HG03108 (cell line): ENCODE measurements at regions not wholly inside any gene's neighbourhood (a gene's known extent, or its start where the extent isn't known, plus 50 kb on each side); places are given as distances from the start of the nearest gene placed in this dataset.
"Not testable (repeated sequence)": the region's sequence is repeated elsewhere in the genome, so short reads cannot be mapped to it uniquely, and the experiment has no call there.

Experiments used
- ATAC-seq: cut with Tn5 transposase; IDR thresholded peaks from one replicate; pipeline ENCODE4 v1.9.1; 2021; ENCODE audit warnings: moderate library complexity; ENCODE audit not compliant: unreplicated experiment

- no peak for ATAC-seq
Measured at GRCh38 chr13:76314495-76314894, 571.7 kb downstream of the KCTD12 start.

GRCh38 chr13:76307142-76307541, 579.1 kb downstream of the KCTD12 start:
- ATAC-seq: no peak

- ATAC-seq: no peak
Measured at GRCh38 chr13:76300688-76301087, 585.5 kb downstream of the KCTD12 start.

GRCh38 chr13:76297331-76297730, 588.9 kb downstream of the KCTD12 start:
- no peak for ATAC-seq

GRCh38 chr13:76296751-76297150, 589.5 kb downstream of the KCTD12 start:
- no peak for ATAC-seq

GRCh38 chr13:76295020-76295419, 591.2 kb downstream of the KCTD12 start:
- ATAC-seq: not testable (repeated sequence)

- no peak for ATAC-seq
Measured at GRCh38 chr13:76293751-76294150, 592.5 kb downstream of the KCTD12 start.

- ATAC-seq: no peak
Measured at GRCh38 chr13:76293346-76293745, 592.9 kb downstream of the KCTD12 start.

GRCh38 chr13:76292726-76293125, 593.5 kb downstream of the KCTD12 start:
- no peak for ATAC-seq

- ATAC-seq: no peak
Measured at GRCh38 chr13:76292031-76292430, 594.2 kb downstream of the KCTD12 start.

GRCh38 chr13:76289558-76289957, 596.6 kb downstream of the KCTD12 start:
- no peak for ATAC-seq

- no peak for ATAC-seq
Measured at GRCh38 chr13:76286178-76286577, 600.0 kb downstream of the KCTD12 start.

- ATAC-seq: no peak
Measured at GRCh38 chr13:76285463-76285862, 600.7 kb downstream of the KCTD12 start.

- ATAC-seq: not testable (repeated sequence)
Measured at GRCh38 chr13:76279766-76280165, 606.4 kb downstream of the KCTD12 start.

- no peak for ATAC-seq
Measured at GRCh38 chr13:76271728-76272232, 614.4 kb downstream of the KCTD12 start.

- not testable (repeated sequence) for ATAC-seq
Measured at GRCh38 chr13:76268307-76268706, 617.9 kb downstream of the KCTD12 start.

- no peak for ATAC-seq
Measured at GRCh38 chr13:76267216-76267615, 619.0 kb downstream of the KCTD12 start.

GRCh38 chr13:76266561-76266960, 619.6 kb downstream of the KCTD12 start:
- ATAC-seq: no peak

- ATAC-seq: no peak
Measured at GRCh38 chr13:76250211-76250610, 614.1 kb downstream of the LMO7 start.

GRCh38 chr13:76245920-76246319, 609.8 kb downstream of the LMO7 start:
- no peak for ATAC-seq

GRCh38 chr13:76245211-76245610, 609.1 kb downstream of the LMO7 start:
- no peak for ATAC-seq

- ATAC-seq: not testable (repeated sequence)
Measured at GRCh38 chr13:76243120-76243519, 607.0 kb downstream of the LMO7 start.

- ATAC-seq: no peak
Measured at GRCh38 chr13:76239031-76239680, 603.0 kb downstream of the LMO7 start.
